ENCODE measurements at regions not wholly inside any gene's neighbourhood (a gene's known extent, or its start where the extent isn't known, plus 50 kb on each side); places are given as distances from the start of the nearest gene placed in this dataset.

DNA sequence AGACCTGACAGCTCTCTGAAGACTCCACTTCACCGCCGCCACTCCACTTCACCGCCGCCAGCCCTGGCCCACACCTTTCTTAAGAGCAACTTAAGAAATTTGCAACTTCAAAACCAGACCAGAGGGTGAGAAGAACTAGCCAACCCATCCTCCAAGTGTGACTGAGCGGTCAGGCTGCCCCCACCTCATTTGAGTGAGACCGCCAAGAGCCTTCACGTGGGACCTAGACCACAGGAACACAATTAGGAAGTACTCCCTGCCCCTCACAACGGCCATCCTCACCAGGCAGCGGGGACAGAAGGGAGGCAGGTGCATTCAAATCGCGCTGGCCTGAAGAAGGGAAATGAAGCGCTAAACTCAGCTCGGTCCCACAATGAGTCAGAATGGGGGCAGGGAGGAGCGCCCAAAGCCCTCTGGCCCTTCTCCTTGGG is 156.8 kb upstream of the BCL6 start:
- H3K27ac ChIP-seq (ENCODE audit: low read depth, low read length): no peak overlapping the region
- no peak overlapping the region for H3K4me2 ChIP-seq (ENCODE audit: low read length)
- no peak overlapping the region for H2BK120ac ChIP-seq (ENCODE audit: insufficient read depth, low read length, poor library complexity)
- no peaks in the 10 kb centered on the region for H3K79me1 ChIP-seq (ENCODE audit: low read length)
- H4K12ac ChIP-seq (ENCODE audit: low read depth, low read length): no peak overlapping the region
- no peaks in the 10 kb centered on the region for H3K9me3 ChIP-seq (ENCODE audit: insufficient read depth, low read depth, low read length)
- H3K27me3 ChIP-seq (ENCODE audit: insufficient read depth, low read length): no peaks in the 10 kb centered on the region
- H2AK5ac ChIP-seq (ENCODE audit: low read length): no peak overlapping the region
- no peak overlapping the region for H3K14ac ChIP-seq (ENCODE audit: low read length)
- no peak overlapping the region for H3K9ac ChIP-seq (ENCODE audit: low read length)
- H3K79me2 ChIP-seq (ENCODE audit: control insufficient read depth, insufficient read depth, low read length, poor library complexity): no peaks in the 10 kb centered on the region
- no peak overlapping the region for H4K8ac ChIP-seq (ENCODE audit: low read depth, low read length)
- no peak overlapping the region for H2BK12ac ChIP-seq (ENCODE audit: low read length)
- H3K4ac ChIP-seq (ENCODE audit: low read depth, low read length): no peak overlapping the region
- H4K91ac ChIP-seq (ENCODE audit: low read depth, low read length): no peak overlapping the region
- no peak for DNase-seq
- no peaks in the 10 kb centered on the region for H3K36me3 ChIP-seq (ENCODE audit: control insufficient read depth in 1 of 2, insufficient read depth in 2 of 2, low read length in 2 of 2)
- H3K23ac ChIP-seq (ENCODE audit: low read length): no peak overlapping the region
- H2AFZ ChIP-seq (ENCODE audit: insufficient read depth, low read length, poor library complexity): no peak overlapping the region
- no peak overlapping the region for H3K18ac ChIP-seq (ENCODE audit: low read length)
- H2BK5ac ChIP-seq (ENCODE audit: low read depth, low read length, poor library complexity): no peak overlapping the region
- H3K4me1 ChIP-seq (ENCODE audit: control insufficient read depth in 1 of 2, insufficient read depth in 2 of 2, low read length in 2 of 2): no peaks in the 10 kb centered on the region
- H3K4me3 ChIP-seq (ENCODE audit: low read depth, low read length): no peak overlapping the region
- WGBS (ENCODE audit: extremely low coverage, insufficient coverage, insufficient read length): no CpG with 5 or more reads among the region's 14 CpGs

DNA sequence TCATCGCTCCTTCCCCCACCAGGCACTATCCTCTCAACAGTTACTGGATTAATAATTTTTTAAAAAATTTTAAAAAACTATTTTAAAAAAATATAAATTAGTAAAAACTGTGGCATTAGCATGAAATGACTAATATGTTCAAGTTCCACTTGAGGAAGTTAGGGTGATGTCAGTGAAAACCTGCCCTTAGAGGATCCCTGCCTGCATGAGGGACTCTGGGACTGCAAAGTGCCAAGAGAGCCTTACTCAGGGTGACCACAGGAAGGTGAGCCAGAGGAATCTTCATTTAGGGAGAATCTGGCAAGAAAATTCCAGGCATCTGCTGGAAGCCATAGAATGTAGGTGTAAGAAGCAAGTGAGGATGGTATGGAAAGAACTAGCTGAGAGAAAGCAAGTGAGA is 157.7 kb upstream of the BCL6 start:
- Histone ChIP-seq H3K4ac (ENCODE audit: low read depth, low read length) (no peak overlapping the region), H2BK12ac (ENCODE audit: low read length) (no peak overlapping the region), H2AK5ac (ENCODE audit: low read length) (no peak overlapping the region), H2BK5ac (ENCODE audit: low read depth, low read length, poor library complexity) (no peak overlapping the region), H2AFZ (ENCODE audit: insufficient read depth, low read length, poor library complexity) (no peak overlapping the region), H3K9ac (ENCODE audit: low read length) (no peak overlapping the region), H4K8ac (ENCODE audit: low read depth, low read length) (no peak overlapping the region), H3K4me1 (ENCODE audit: control insufficient read depth in 1 of 2, insufficient read depth in 2 of 2, low read length in 2 of 2) (no peaks in the 10 kb centered on the region), H3K14ac (ENCODE audit: low read length) (no peak overlapping the region), H3K9me3 (ENCODE audit: insufficient read depth, low read depth, low read length) (no peaks in the 10 kb centered on the region), H3K23ac (ENCODE audit: low read length) (no peak overlapping the region), H2BK120ac (ENCODE audit: insufficient read depth, low read length, poor library complexity) (no peak overlapping the region), H4K91ac (ENCODE audit: low read depth, low read length) (no peak overlapping the region), H3K79me1 (ENCODE audit: low read length) (no peaks in the 10 kb centered on the region), H3K27ac (ENCODE audit: low read depth, low read length) (no peak overlapping the region), H4K12ac (ENCODE audit: low read depth, low read length) (no peak overlapping the region), H3K79me2 (ENCODE audit: control insufficient read depth, insufficient read depth, low read length, poor library complexity) (no peaks in the 10 kb centered on the region), H3K27me3 (ENCODE audit: insufficient read depth, low read length) (no peaks in the 10 kb centered on the region), H3K4me2 (ENCODE audit: low read length) (no peak overlapping the region), H3K36me3 (ENCODE audit: control insufficient read depth in 1 of 2, insufficient read depth in 2 of 2, low read length in 2 of 2) (no peaks in the 10 kb centered on the region), H3K18ac (ENCODE audit: low read length) (no peak overlapping the region), H3K4me3 (ENCODE audit: low read depth, low read length) (no peak overlapping the region)
- WGBS (ENCODE audit: extremely low coverage, insufficient coverage, insufficient read length): no CpG with 5 or more reads among the region's 1 CpG
- no peak for DNase-seq

DNA sequence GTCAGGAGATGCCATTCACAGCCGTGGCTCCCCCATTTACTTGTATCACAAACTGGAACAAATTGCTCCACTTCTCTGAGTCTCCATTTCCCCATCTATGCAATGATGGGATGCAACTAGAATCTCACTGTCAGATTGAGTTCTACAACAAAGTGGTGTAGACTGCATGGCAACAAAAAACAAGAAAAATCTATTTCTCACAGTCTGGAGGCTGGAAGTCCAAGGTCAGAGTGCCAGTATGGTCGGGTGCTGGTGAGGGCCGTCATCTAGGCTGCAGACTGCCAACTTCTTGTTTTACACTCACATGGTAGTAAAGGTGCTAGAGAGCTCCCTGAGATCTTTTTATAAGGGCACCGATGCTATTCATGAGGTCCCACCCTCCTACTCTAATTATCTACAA is 158.4 kb upstream of the BCL6 start:
- Histone ChIP-seq H4K91ac (ENCODE audit: low read depth, low read length) (no peak overlapping the region), H2AK5ac (ENCODE audit: low read length) (no peak overlapping the region), H3K23ac (ENCODE audit: low read length) (no peak overlapping the region), H3K4me2 (ENCODE audit: low read length) (no peak overlapping the region), H3K79me2 (ENCODE audit: control insufficient read depth, insufficient read depth, low read length, poor library complexity) (no peaks in the 10 kb centered on the region), H3K18ac (ENCODE audit: low read length) (no peak overlapping the region), H2AFZ (ENCODE audit: insufficient read depth, low read length, poor library complexity) (no peak overlapping the region), H3K4ac (ENCODE audit: low read depth, low read length) (no peak overlapping the region), H3K27ac (ENCODE audit: low read depth, low read length) (no peak overlapping the region), H3K9me3 (ENCODE audit: insufficient read depth, low read depth, low read length) (no peaks in the 10 kb centered on the region), H4K12ac (ENCODE audit: low read depth, low read length) (no peak overlapping the region), H3K4me3 (ENCODE audit: low read depth, low read length) (no peak overlapping the region), H3K27me3 (ENCODE audit: insufficient read depth, low read length) (no peaks in the 10 kb centered on the region), H2BK12ac (ENCODE audit: low read length) (no peak overlapping the region), H4K8ac (ENCODE audit: low read depth, low read length) (no peak overlapping the region), H3K14ac (ENCODE audit: low read length) (no peak overlapping the region), H3K9ac (ENCODE audit: low read length) (no peak overlapping the region), H2BK5ac (ENCODE audit: low read depth, low read length, poor library complexity) (no peak overlapping the region), H3K4me1 (ENCODE audit: control insufficient read depth in 1 of 2, insufficient read depth in 2 of 2, low read length in 2 of 2) (no peaks in the 10 kb centered on the region), H2BK120ac (ENCODE audit: insufficient read depth, low read length, poor library complexity) (no peak overlapping the region), H3K36me3 (ENCODE audit: control insufficient read depth in 1 of 2, insufficient read depth in 2 of 2, low read length in 2 of 2) (no peaks in the 10 kb centered on the region), H3K79me1 (ENCODE audit: low read length) (no peaks in the 10 kb centered on the region)
- WGBS (ENCODE audit: extremely low coverage, insufficient coverage, insufficient read length): no CpG with 5 or more reads among the region's 4 CpGs
- no peak for DNase-seq

DNA sequence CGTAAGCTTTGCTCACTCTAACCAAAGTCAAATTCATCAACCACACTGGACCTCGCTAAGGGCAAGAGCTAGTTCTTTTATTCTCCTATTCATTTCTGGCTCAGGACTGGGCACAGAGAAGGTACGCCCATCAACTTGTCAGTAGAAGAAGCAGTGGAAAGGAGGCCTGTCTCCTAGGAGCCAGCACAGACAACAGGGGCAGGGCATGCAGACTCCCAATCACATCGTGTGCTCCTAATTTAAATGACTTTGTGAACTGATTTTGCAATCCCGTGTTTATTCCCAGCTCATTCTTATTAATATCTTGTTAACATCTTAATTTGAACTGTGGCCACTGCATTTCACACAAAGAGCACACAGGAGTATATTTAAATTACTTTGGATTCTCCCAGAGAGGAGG is 161.1 kb upstream of the BCL6 start:
- no peak overlapping the region for H3K27ac ChIP-seq (ENCODE audit: low read depth, low read length)
- H3K4me2 ChIP-seq (ENCODE audit: low read length): no peak overlapping the region
- no peak overlapping the region for H3K14ac ChIP-seq (ENCODE audit: low read length)
- H3K79me2 ChIP-seq (ENCODE audit: control insufficient read depth, insufficient read depth, low read length, poor library complexity): no peaks in the 10 kb centered on the region
- H3K4me1 ChIP-seq (ENCODE audit: control insufficient read depth in 1 of 2, insufficient read depth in 2 of 2, low read length in 2 of 2): no peaks in the 10 kb centered on the region
- H3K9me3 ChIP-seq (ENCODE audit: insufficient read depth, low read depth, low read length): no peaks in the 10 kb centered on the region
- no peaks in the 10 kb centered on the region for H3K27me3 ChIP-seq (ENCODE audit: insufficient read depth, low read length)
- no peak overlapping the region for H4K12ac ChIP-seq (ENCODE audit: low read depth, low read length)
- no peak overlapping the region for H2AK5ac ChIP-seq (ENCODE audit: low read length)
- no peak overlapping the region for H3K9ac ChIP-seq (ENCODE audit: low read length)
- H3K23ac ChIP-seq (ENCODE audit: low read length): no peak overlapping the region
- H3K36me3 ChIP-seq (ENCODE audit: control insufficient read depth in 1 of 2, insufficient read depth in 2 of 2, low read length in 2 of 2): no peaks in the 10 kb centered on the region
- no peak overlapping the region for H3K4ac ChIP-seq (ENCODE audit: low read depth, low read length)
- H3K18ac ChIP-seq (ENCODE audit: low read length): no peak overlapping the region
- no peak overlapping the region for H4K91ac ChIP-seq (ENCODE audit: low read depth, low read length)
- no peak overlapping the region for H3K4me3 ChIP-seq (ENCODE audit: low read depth, low read length)
- no peak overlapping the region for H4K8ac ChIP-seq (ENCODE audit: low read depth, low read length)
- H2BK120ac ChIP-seq (ENCODE audit: insufficient read depth, low read length, poor library complexity): no peak overlapping the region
- no peak overlapping the region for H2BK12ac ChIP-seq (ENCODE audit: low read length)
- no peak overlapping the region for H2BK5ac ChIP-seq (ENCODE audit: low read depth, low read length, poor library complexity)
- DNase-seq: no peak
- H2AFZ ChIP-seq (ENCODE audit: insufficient read depth, low read length, poor library complexity): no peak overlapping the region
- no CpG with 5 or more reads among the region's 5 CpGs for WGBS (ENCODE audit: extremely low coverage, insufficient coverage, insufficient read length)
- H3K79me1 ChIP-seq (ENCODE audit: low read length): no peaks in the 10 kb centered on the region
